Esophagus muscularis mucosa (tissue), 4 donors: ENCODE measurements at regions not wholly inside any gene's neighbourhood (a gene's known extent, or its start where the extent isn't known, plus 50 kb on each side); places are given as distances from the start of the nearest gene placed in this dataset.
A peak's percentile ranks its signal among the peaks of the same experiment; 100 is the strongest.

Experiments used
- DNase-seq: peaks from one replicate; pipeline ENCODE4 v3.0.0-alpha.2; 2017; ENCODE audit errors: extremely low spot score
- H3K27ac ChIP-seq, 4 donors: fragments of 200-600 bp; sonication (generic); replicated peaks in 1 of 4; 1 replicate in 3 of 4; 2 replicates in 1 of 4; pipeline ENCODE4 v1.5.1; 2016 to 2019; ENCODE audit warnings: mild to moderate bottlenecking in 1 of 4
- H3K27me3 ChIP-seq, 4 donors: fragments of 200-600 bp; sonication (generic); one replicate each; pipeline versions ENCODE4 v1.5.1 to v1.6.0; 2016 to 2019
- H3K36me3 ChIP-seq, 4 donors: fragments of 200-600 bp; sonication (generic); one replicate each; pipeline ENCODE4 v1.5.1; 2016 to 2019
- H3K4me1 ChIP-seq, 4 donors: fragments of 200-600 bp; sonication (generic); one replicate each; pipeline ENCODE4 v1.5.1; 2016 to 2019
- H3K4me3 ChIP-seq, 4 donors: fragments of 200-600 bp; sonication (generic); 1 replicate in 2 of 4; 2 replicates in 2 of 4; pipeline ENCODE4 v1.5.1; 2016 to 2019; ENCODE audit warnings: mild to moderate bottlenecking in 4 of 4, moderate library complexity in 1 of 4
- H3K9me3 ChIP-seq, 4 donors: fragments of 200-600 bp; sonication (generic); 1 replicate in 3 of 4; 2 replicates in 1 of 4; pipeline ENCODE4 v1.5.1; 2016 to 2019
- CTCF ChIP-seq, 3 experiments: fragments of 200-600 bp in 2 of 3; fragments of 450-650 bp in 1 of 3; sonication (generic) in 2 of 3; IDR thresholded peaks; one replicate each; pipeline ENCODE4 v1.5.1; 2017 to 2019; ENCODE audit warnings: antibody characterized with exemption in 3 of 3, mild to moderate bottlenecking in 2 of 3, moderate library complexity in 1 of 3
- EP300 ChIP-seq: sonication (generic); formaldehyde crosslinking; IDR thresholded peaks from one replicate; pipeline ENCODE4 v1.6.1; 2017; ENCODE audit warnings: antibody characterized with exemption
- POLR2A ChIP-seq: fragments of 450-650 bp; IDR thresholded peaks from one replicate; pipeline ENCODE4 v1.6.1; 2017; ENCODE audit warnings: antibody characterized with exemption, moderate library complexity, mild to moderate bottlenecking, low read depth
- POLR2AphosphoS5 ChIP-seq, 2 donors: sonication (generic); formaldehyde crosslinking; IDR thresholded peaks; one replicate each; pipeline ENCODE4 v1.6.1; 2017; ENCODE audit warnings: antibody characterized with exemption in 2 of 2
- WGBS: methylation state at CpG from one replicate; pipeline ENCODE4 v1.1.5; 2018; 5-methylcytosine and 5-hydroxymethylcytosine counted together
- intact Hi-C: fragments of 100-400 bp; cut with DNase I; formaldehyde crosslinking; loops from one replicate; pipeline ENCODE4 v1.15.1; 2023

DNA sequence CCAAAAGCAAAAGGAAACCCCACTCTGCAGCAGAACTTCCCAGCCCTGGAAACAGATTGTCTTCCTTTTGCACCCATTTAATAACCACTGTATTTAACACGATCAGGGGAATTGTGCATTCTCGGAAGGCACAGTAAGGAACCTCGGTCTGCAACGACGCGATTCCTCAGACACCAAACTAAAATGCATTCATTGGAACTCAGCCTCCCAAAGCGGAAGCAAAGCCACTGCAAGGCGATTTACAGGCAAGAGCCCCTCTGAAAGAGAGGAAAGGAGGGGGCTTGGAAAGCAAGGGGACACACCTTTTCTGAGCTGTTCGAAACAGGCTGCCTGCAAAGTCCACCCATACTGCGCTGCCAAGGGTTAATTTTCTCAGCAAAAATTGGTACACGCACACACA is 297.7 kb downstream of the OMA1 start:
- Histone ChIP-seq H3K27ac (no peak overlapping the region), H3K27me3 (peaks cover 0 to 56% (median 21%) of the 10 kb centered on the region in 4 donors), H3K9me3 (no peaks in the 10 kb centered on the region), H3K4me1 (peaks cover 21 to 28% (median 26%) of the 10 kb centered on the region in 4 donors), H3K36me3 (no peaks in the 10 kb centered on the region), H3K4me3 (peak overlapping the region in 1 of 4 donors; percentile 34)
- intact Hi-C loops, result no loop called here
- DNase-seq, result no peak
- 9% methylated on average over 11 of the region's 11 CpGs for WGBS
- TF ChIP-seq POLR2A (no peak), CTCF (IDR thresholded peaks at IDR 0.05) (no peak), EP300 (no peak)

DNA sequence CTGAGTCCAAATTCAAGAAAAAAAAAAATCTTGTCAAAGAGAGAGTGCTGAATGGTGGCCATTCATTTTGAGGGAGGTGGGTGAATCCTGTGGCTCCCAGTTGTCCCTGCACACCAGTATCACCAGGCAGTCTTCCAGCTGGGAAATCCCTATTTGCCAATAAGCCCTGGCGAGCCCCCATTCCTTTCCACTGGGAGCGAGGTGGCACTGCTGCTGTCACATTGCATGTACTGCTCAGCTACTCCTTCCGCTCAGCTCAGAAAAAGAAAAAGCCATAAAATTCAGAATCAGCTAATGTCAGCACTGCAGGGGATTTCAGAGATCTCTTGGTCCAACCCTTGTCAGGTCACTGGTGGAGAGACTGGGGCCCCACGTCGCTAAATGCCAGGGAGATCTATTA is 298.5 kb downstream of the OMA1 start:
- H3K36me3 ChIP-seq, result no peaks in the 10 kb centered on the region
- whole genome bisulfite sequencing, result 33% methylated on average over 5 of the region's 5 CpGs
- no peaks in the 10 kb centered on the region for H3K9me3 ChIP-seq
- intact Hi-C loops, result no loop called here
- no peak overlapping the region for H3K27ac ChIP-seq
- H3K4me1 ChIP-seq, result peaks cover 21 to 28% (median 26%) of the 10 kb centered on the region in 4 donors
- no peak overlapping the region for H3K4me3 ChIP-seq
- TF ChIP-seq CTCF (IDR thresholded peaks at IDR 0.05) (no peak), POLR2A (no peak), EP300 (no peak), POLR2AphosphoS5 (IDR thresholded peaks at IDR 0.05) (no peak)
- H3K27me3 ChIP-seq, result peaks cover 0 to 56% (median 21%) of the 10 kb centered on the region in 4 donors
- DNase-seq, result no peak

GRCh38 chr1:58246549-58246948 is 300.0 kb downstream of the OMA1 start:
- Histone ChIP-seq H3K27me3 (peaks cover 0 to 56% (median 21%) of the 10 kb centered on the region in 4 donors), H3K4me1 (peaks cover 21 to 28% (median 26%) of the 10 kb centered on the region in 4 donors), H3K27ac (no peak overlapping the region), H3K4me3 (no peak overlapping the region), H3K9me3 (no peaks in the 10 kb centered on the region), H3K36me3 (no peaks in the 10 kb centered on the region)
- 91% methylated on average over 4 of the region's 4 CpGs for WGBS
- DNase-seq, result no peak
- intact Hi-C loops, result no loop called here
- no peak for TF ChIP-seq CTCF (IDR thresholded peaks at IDR 0.05)
- TF ChIP-seq EP300, result no peak
- TF ChIP-seq POLR2A, result no peak
- no peak for TF ChIP-seq POLR2AphosphoS5 (IDR thresholded peaks at IDR 0.05)

GRCh38 chr1:58244872-58245271 is 301.7 kb downstream of the OMA1 start:
- H3K9me3 ChIP-seq, result no peaks in the 10 kb centered on the region
- H3K4me1 ChIP-seq, result peaks cover 14 to 20% (median 19%) of the 10 kb centered on the region in 4 donors
- peaks cover 0 to 48% (median 21%) of the 10 kb centered on the region in 4 donors for H3K27me3 ChIP-seq
- 87% methylated on average over 3 of the region's 3 CpGs for WGBS
- no peaks in the 10 kb centered on the region for H3K36me3 ChIP-seq
- no peak for DNase-seq
- no peak overlapping the region for H3K27ac ChIP-seq
- TF ChIP-seq CTCF (IDR thresholded peaks at IDR 0.05), result no peak
- no peak for TF ChIP-seq POLR2AphosphoS5 (IDR thresholded peaks at IDR 0.05)
- no peak for TF ChIP-seq EP300
- TF ChIP-seq POLR2A, result no peak
- H3K4me3 ChIP-seq, result no peak overlapping the region
- intact Hi-C loops, result no loop called here

DNA sequence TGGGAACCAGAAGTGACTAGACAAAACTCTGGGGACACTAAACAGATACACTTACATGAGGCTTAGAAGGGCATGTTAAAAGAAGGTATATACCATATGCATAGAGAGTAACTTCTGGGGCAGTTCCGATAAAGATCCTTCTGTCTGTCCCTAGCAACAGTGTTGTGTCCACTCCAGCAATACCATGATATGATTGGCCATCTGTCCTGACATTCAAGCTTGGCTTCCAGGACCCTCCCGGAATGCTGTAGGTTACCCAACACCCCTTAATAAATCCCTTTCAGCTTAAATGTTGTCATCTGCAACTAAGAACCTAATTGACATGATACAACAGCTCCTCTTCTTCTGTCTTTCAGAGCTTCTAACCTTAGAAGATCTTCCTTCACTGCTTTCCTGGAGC is 307.7 kb downstream of the OMA1 start:
- DNase-seq, result no peak
- Histone ChIP-seq H3K27me3 (no peaks in the 10 kb centered on the region), H3K4me3 (no peak overlapping the region), H3K27ac (no peak overlapping the region), H3K9me3 (no peaks in the 10 kb centered on the region), H3K36me3 (no peaks in the 10 kb centered on the region), H3K4me1 (no peaks in the 10 kb centered on the region)
- intact Hi-C loops, result no loop called here
- TF ChIP-seq EP300 (no peak), POLR2AphosphoS5 (IDR thresholded peaks at IDR 0.05) (no peak), CTCF (IDR thresholded peaks at IDR 0.05) (no peak), POLR2A (no peak)
- 29% methylated on average over 2 of the region's 2 CpGs for WGBS
